ENCODE measurements at regions not wholly inside any gene's neighbourhood (a gene's known extent, or its start where the extent isn't known, plus 50 kb on each side); places are given as distances from the start of the nearest gene placed in this dataset.

DNA sequence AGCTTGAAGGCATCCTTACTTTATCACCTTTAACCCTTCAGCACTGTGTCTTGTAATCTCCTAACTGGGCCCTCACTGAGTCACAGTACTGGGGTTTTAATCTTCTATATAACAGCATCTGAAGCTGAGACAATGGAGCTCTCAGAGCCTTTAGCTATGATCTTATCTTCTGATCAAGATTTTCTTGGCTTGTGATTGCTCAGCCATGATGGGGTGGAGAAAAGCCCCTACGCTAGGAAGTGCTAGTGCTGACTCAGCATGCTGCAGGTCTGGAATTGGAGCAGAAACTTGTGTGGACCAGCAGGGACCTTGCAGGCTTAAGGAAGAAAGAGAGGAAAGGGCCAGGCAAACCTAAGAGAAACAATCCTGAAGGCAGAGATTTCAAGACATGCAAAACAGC lies 71.7 kb upstream of the EED start:
- TF ChIP-seq CTCF (IDR thresholded peaks at IDR 0.05) (no peak), POLR2A (IDR thresholded peaks at IDR 0.05) (no peak)
